Adrenal gland (tissue), 9 donors: ENCODE measurements at regions not wholly inside any gene's neighbourhood (a gene's known extent, or its start where the extent isn't known, plus 50 kb on each side); places are given as distances from the start of the nearest gene placed in this dataset.
"Not testable (repeated sequence)": the region's sequence is repeated elsewhere in the genome, so short reads cannot be mapped to it uniquely, and the experiment has no call there.

ENCODE experiments used
- DNase-seq, 7 donors: peaks; one replicate each; pipeline ENCODE4 v3.0.0-alpha.2; 2019 to 2020
- H3K27ac ChIP-seq, 5 donors: fragments of 200-600 bp; sonication (generic) in 4 of 5; 1 replicate in 3 of 5; 2 replicates in 2 of 5; pipeline versions ENCODE4 v1.5.1 to v1.8.0; 2016 to 2020; ENCODE audit warnings: mild to moderate bottlenecking in 1 of 5
- H3K27me3 ChIP-seq: fragments of 200-600 bp; 2 replicates; pipeline ENCODE4 v1.8.0; 2021
- H3K36me3 ChIP-seq, 2 donors: fragments of 200-600 bp; replicated peaks in 1 of 2; 1 replicate in 1 of 2; 2 replicates in 1 of 2; pipeline versions ENCODE4 v1.5.1 to v1.8.0; 2018 to 2022
- H3K4me1 ChIP-seq, 2 donors: fragments of 200-600 bp; replicated peaks in 1 of 2; 1 replicate in 1 of 2; 2 replicates in 1 of 2; pipeline versions ENCODE4 v1.5.1 to v1.8.0; 2018 to 2021
- H3K4me3 ChIP-seq, 4 donors: fragments of 200-600 bp; sonication (generic) in 3 of 4; one replicate each; pipeline ENCODE4 v1.5.1; 2016 to 2018
- H3K9me3 ChIP-seq, 3 donors: fragments of 200-600 bp; sonication (generic) in 1 of 3; replicated peaks in 1 of 3; 1 replicate in 2 of 3; 2 replicates in 1 of 3; pipeline versions ENCODE4 v1.5.1 to v1.8.0; 2016 to 2021
- WGBS, 4 donors: extraction: QIAGEN DNeasy Blood & Tissue Kit in 2 of 4; methylation state at CpG; one replicate each; pipeline versions ENCODE4 v1.1.5 to v1.1.7; 2013 to 2017; 5-methylcytosine and 5-hydroxymethylcytosine counted together
- intact Hi-C, 2 donors: fragments of 100-400 bp; cut with DNase I; formaldehyde crosslinking; loops; one replicate each; pipeline versions ENCODE4 v1.14.1 to v1.15.0; 2022 to 2023
- donor health status: healthy with polysubstance abuse.
- donor health status: Bipolar disorder and iron deficiency.
- donor health status: DM: yes; HTN: yes; CAD: no.
- donor health status: DM: no; HTN: no; CAD: no.
- donor health status: DM: no; HTN: no; CAD: no.

GRCh38 chr3:198137038-198137835 lies 177.2 kb downstream of the LMLN start:
- H3K27me3 ChIP-seq, DNase-seq, intact Hi-C loops, H3K9me3 ChIP-seq, H3K4me1 ChIP-seq, H3K27ac ChIP-seq, H3K36me3 ChIP-seq, H3K4me3 ChIP-seq: not testable (repeated sequence)
- 55 to 90% (median 62%) methylated on average over 3 to 9 of the region's 12 CpGs for WGBS, 4 donors

- H3K4me3 ChIP-seq, H3K9me3 ChIP-seq, H3K4me1 ChIP-seq, H3K36me3 ChIP-seq, H3K27ac ChIP-seq, intact Hi-C loops, DNase-seq, H3K27me3 ChIP-seq: not testable (repeated sequence)
- WGBS, 4 donors, result 83 to 93% (median 92%) methylated on average over 3 to 9 of the region's 10 CpGs; no CpG with 5 or more reads in 1 of the 4 donors
Observed at GRCh38 chr3:198138205-198138604, 178.2 kb downstream of the LMLN start.

- H3K36me3 ChIP-seq, H3K9me3 ChIP-seq, DNase-seq: not testable (repeated sequence)
Observed at GRCh38 chr3:198139037-198139436, 179.0 kb downstream of the LMLN start.

GRCh38 chr3:198139513-198140167 lies 179.6 kb downstream of the LMLN start:
- H3K4me3 ChIP-seq, DNase-seq, H3K27ac ChIP-seq, H3K36me3 ChIP-seq, intact Hi-C loops, H3K4me1 ChIP-seq, H3K9me3 ChIP-seq, H3K27me3 ChIP-seq: not testable (repeated sequence)
- WGBS, 4 donors, result 63 to 69% (median 66%) methylated on average over 7 to 8 of the region's 8 CpGs

More at GRCh38 chr3:198139037-198139436, 179.0 kb downstream of the LMLN start:
- 31 to 55% (median 40%) methylated on average over 4 of the region's 4 CpGs for WGBS, 4 donors
- H3K27ac ChIP-seq, H3K27me3 ChIP-seq, H3K4me1 ChIP-seq, H3K4me3 ChIP-seq, intact Hi-C loops: not testable (repeated sequence)

GRCh38 chr3:198143300-198144137 lies 183.5 kb downstream of the LMLN start:
- 67 to 80% (median 69%) methylated on average over 3 to 11 of the region's 15 CpGs for WGBS, 4 donors
- intact Hi-C loops, DNase-seq: not testable (repeated sequence)

GRCh38 chr3:198145231-198145784 lies 185.3 kb downstream of the LMLN start:
- H3K36me3 ChIP-seq, H3K27ac ChIP-seq, H3K4me1 ChIP-seq, H3K9me3 ChIP-seq, H3K27me3 ChIP-seq, H3K4me3 ChIP-seq, intact Hi-C loops: not testable (repeated sequence)
- WGBS, 4 donors, result 47 to 60% (median 51%) methylated on average over 3 of the region's 8 CpGs
- DNase-seq, result peak in 4 of 7 donors; percentile 13 to 67 (median 21)

More at GRCh38 chr3:198143300-198144137, 183.5 kb downstream of the LMLN start:
- H3K9me3 ChIP-seq, H3K4me1 ChIP-seq, H3K27me3 ChIP-seq, H3K4me3 ChIP-seq, H3K36me3 ChIP-seq, H3K27ac ChIP-seq: not testable (repeated sequence)

GRCh38 chr3:198146070-198146469 lies 186.1 kb downstream of the LMLN start:
- 63 to 93% (median 88%) methylated on average over 1 to 4 of the region's 5 CpGs for WGBS, 4 donors
- H3K27ac ChIP-seq, DNase-seq, H3K4me1 ChIP-seq, H3K4me3 ChIP-seq, H3K27me3 ChIP-seq, H3K9me3 ChIP-seq, intact Hi-C loops, H3K36me3 ChIP-seq: not testable (repeated sequence)

- H3K27ac ChIP-seq, intact Hi-C loops, H3K4me3 ChIP-seq, H3K9me3 ChIP-seq, H3K27me3 ChIP-seq, H3K4me1 ChIP-seq, DNase-seq, H3K36me3 ChIP-seq: not testable (repeated sequence)
- 76 to 80% (median 77%) methylated on average over 7 to 8 of the region's 9 CpGs for WGBS, 4 donors
Observed at GRCh38 chr3:198146559-198147164, 186.6 kb downstream of the LMLN start.

GRCh38 chr3:198147213-198147612 lies 187.2 kb downstream of the LMLN start:
- H3K4me1 ChIP-seq, intact Hi-C loops, DNase-seq, H3K27ac ChIP-seq, H3K9me3 ChIP-seq, H3K36me3 ChIP-seq, H3K4me3 ChIP-seq, H3K27me3 ChIP-seq: not testable (repeated sequence)
- WGBS, 4 donors, result 75 to 100% (median 89%) methylated on average over 1 to 2 of the region's 3 CpGs

- H3K27me3 ChIP-seq, H3K27ac ChIP-seq, H3K36me3 ChIP-seq, H3K4me3 ChIP-seq, H3K4me1 ChIP-seq, intact Hi-C loops, H3K9me3 ChIP-seq, DNase-seq: not testable (repeated sequence)
- WGBS, 4 donors, result 69 to 87% (median 70%) methylated on average over 6 of the region's 6 CpGs; no CpG with 5 or more reads in 1 of the 4 donors
Observed at GRCh38 chr3:198147993-198148392, 188.0 kb downstream of the LMLN start.
